OCI-LY7 (cell line): ENCODE measurements at regions not wholly inside any gene's neighbourhood (a gene's known extent, or its start where the extent isn't known, plus 50 kb on each side); places are given as distances from the start of the nearest gene placed in this dataset.

Source experiments
- BruUV-seq: library from RNA; stranded (reverse); fragments of 400-500 nt; replicated peaks from 2 replicates; lab custom pipeline; 2021; lab: Mats Ljungman, UMichigan
- CTCF ChIA-PET: fragments of 300-600 bp; sonication (Branson Sonifier 250); formaldehyde crosslinking; loops from one replicate; lab custom pipeline; 2022; ENCODE audit warnings: antibody characterized with exemption; ENCODE audit not compliant: unreplicated experiment; lab: Charles Lee
- POLR2A ChIA-PET: fragments of 300-600 bp; sonication (Branson Sonifier 250); formaldehyde crosslinking; loops from one replicate; lab custom pipeline; 2022; ENCODE audit warnings: antibody characterized with exemption; lab: Charles Lee
- DNase-seq: peaks from one replicate; pipeline ENCODE4 v3.0.0-alpha.2; 2015; ENCODE audit warnings: low spot score
- H2AFZ ChIP-seq: fragments of 200-600 bp; sonication (generic), shearing (Covaris generic); 2 replicates; pipeline ENCODE4 v1.6.1; 2014; ENCODE audit warnings: mild to moderate bottlenecking, antibody characterized with exemption, low read length, moderate library complexity
- H3K27ac ChIP-seq: fragments of 200-600 bp; sonication (generic); 2 replicates; pipeline ENCODE4 v1.5.1; 2014; ENCODE audit warnings: mixed run types, low read depth, mild to moderate bottlenecking, moderate library complexity, low read length, inconsistent platforms; ENCODE audit not compliant: poor library complexity, severe bottlenecking
- H3K36me3 ChIP-seq: fragments of 200-600 bp; sonication (generic); 2 replicates; pipeline ENCODE4 v1.6.1; 2014; ENCODE audit warnings: mild to moderate bottlenecking, antibody characterized with exemption, low read length, moderate library complexity, mixed read lengths; ENCODE audit not compliant: insufficient read depth
- H3K4me1 ChIP-seq: fragments of 200-600 bp; sonication (generic); 2 replicates; pipeline ENCODE4 v1.5.1; 2014; ENCODE audit warnings: mild to moderate bottlenecking, low read length; ENCODE audit not compliant: insufficient read depth, poor library complexity, severe bottlenecking
- H3K4me2 ChIP-seq: fragments of 200-600 bp; sonication (generic); 2 replicates; pipeline ENCODE4 v1.6.1; 2014; ENCODE audit warnings: mild to moderate bottlenecking, low read length
- H3K4me3 ChIP-seq: fragments of 200-600 bp; sonication (generic); 2 replicates; pipeline ENCODE4 v1.5.1; 2014; ENCODE audit warnings: mild to moderate bottlenecking, low read depth, low read length; ENCODE audit not compliant: poor library complexity, severe bottlenecking
- H3K79me2 ChIP-seq: fragments of 200-600 bp; sonication (generic); 2 replicates; pipeline ENCODE4 v1.6.1; 2016; ENCODE audit warnings: low read depth, mild to moderate bottlenecking, low read length, moderate library complexity, mixed read lengths; ENCODE audit not compliant: insufficient read depth
- H3K9me2 ChIP-seq: fragments of 200-600 bp; sonication (generic); 2 replicates; pipeline ENCODE4 v1.6.1; 2016; ENCODE audit warnings: mild to moderate bottlenecking, low read length, mixed read lengths; ENCODE audit not compliant: insufficient read depth
- H3K9me3 ChIP-seq: fragments of 200-600 bp; sonication (generic); 2 replicates; pipeline ENCODE4 v1.6.1; 2014; ENCODE audit warnings: mild to moderate bottlenecking, mixed run types, low read length, mixed read lengths
- H4K20me1 ChIP-seq: fragments of 200-600 bp; sonication (generic); 2 replicates; pipeline ENCODE4 v1.6.1; 2014; ENCODE audit warnings: mild to moderate bottlenecking, antibody characterized with exemption, low read length, moderate library complexity, mixed read lengths; ENCODE audit not compliant: insufficient read depth
- EZH2phosphoT487 ChIP-seq: fragments of 200-600 bp; sonication (generic); IDR thresholded peaks from 2 replicates; pipeline ENCODE4 v1.6.1; 2018; ENCODE audit warnings: low read depth, borderline replicate concordance, mild to moderate bottlenecking, mixed run types, antibody characterized with exemption, low read length, moderate library complexity, mixed read lengths
- intact Hi-C: fragments of 100-400 bp; cut with micrococcal nuclease; formaldehyde crosslinking; loops from one replicate; pipeline ENCODE4 v1.10.0; 2022; ENCODE audit not compliant: unreplicated experiment
- TF ChIP-seq, protein P1 (sequence below): fragments of 200-600 bp; sonication (generic); conservative IDR thresholded peaks from 2 replicates; pipeline ENCODE4 v1.5.1; 2014; ENCODE audit warnings: mild to moderate bottlenecking, antibody characterized with exemption, low read length, moderate library complexity, mixed read lengths

DNA sequence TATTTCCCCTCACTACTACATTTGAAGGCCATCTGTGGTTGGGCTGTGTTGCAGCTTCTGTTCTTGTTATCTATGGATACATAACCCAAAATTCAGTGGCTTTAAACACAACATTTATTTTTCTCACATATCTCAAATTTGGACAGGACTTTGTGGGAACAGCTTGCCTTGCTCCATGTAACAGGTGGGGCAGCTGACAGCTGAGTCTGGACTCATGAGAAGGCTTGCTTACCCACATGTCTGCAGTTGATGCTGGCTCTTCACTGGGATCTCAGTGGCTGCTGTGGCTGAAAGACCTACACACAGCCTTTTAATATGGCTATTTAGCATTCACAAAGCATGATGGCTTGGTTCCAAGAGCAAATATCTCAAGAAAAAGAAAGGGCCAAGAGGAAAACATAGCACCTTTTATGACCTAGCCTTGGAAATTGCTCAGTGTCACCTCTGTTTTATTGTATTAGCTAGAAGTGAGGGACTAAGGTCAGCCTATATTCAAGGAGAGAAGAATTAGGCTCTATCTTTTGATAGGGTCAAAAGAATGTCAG lies 296.8 kb upstream of the ZNF521 start:
- CTCF ChIA-PET = no interaction called here

DNA sequence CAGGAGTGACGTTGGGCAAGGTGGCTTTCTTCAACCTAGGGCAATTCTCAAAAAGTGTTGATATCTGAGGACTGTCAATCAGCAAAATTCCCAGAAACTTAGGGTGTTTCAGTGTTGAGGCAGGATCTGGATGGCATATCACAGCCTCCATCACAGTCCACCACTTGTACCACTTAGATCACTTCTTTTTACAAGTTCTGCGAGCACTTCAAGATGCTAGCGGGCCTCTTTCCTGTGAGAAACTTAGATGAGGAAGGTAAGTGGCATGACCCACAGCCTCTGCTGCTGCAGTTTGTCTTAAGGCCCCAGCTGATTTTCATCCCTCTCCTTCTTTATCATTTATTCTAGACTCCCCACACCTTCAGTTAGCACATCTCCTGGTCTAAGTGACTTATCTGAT lies 295.4 kb upstream of the ZNF521 start:
- Histone ChIP-seq H3K9me3 (no peaks in the 10 kb centered on the region), H3K27ac (no peak overlapping the region), H3K4me2 (no peak overlapping the region), H2AFZ (no peak overlapping the region), H3K4me1 (no peaks in the 10 kb centered on the region), H3K4me3 (no peak overlapping the region), H4K20me1 (no peaks in the 10 kb centered on the region), H3K9me2 (no peaks in the 10 kb centered on the region), H3K36me3 (no peaks in the 10 kb centered on the region), H3K79me2 (no peaks in the 10 kb centered on the region)
- TF ChIP-seq EZH2phosphoT487 = no peak
- TF ChIP-seq, protein P1, sequence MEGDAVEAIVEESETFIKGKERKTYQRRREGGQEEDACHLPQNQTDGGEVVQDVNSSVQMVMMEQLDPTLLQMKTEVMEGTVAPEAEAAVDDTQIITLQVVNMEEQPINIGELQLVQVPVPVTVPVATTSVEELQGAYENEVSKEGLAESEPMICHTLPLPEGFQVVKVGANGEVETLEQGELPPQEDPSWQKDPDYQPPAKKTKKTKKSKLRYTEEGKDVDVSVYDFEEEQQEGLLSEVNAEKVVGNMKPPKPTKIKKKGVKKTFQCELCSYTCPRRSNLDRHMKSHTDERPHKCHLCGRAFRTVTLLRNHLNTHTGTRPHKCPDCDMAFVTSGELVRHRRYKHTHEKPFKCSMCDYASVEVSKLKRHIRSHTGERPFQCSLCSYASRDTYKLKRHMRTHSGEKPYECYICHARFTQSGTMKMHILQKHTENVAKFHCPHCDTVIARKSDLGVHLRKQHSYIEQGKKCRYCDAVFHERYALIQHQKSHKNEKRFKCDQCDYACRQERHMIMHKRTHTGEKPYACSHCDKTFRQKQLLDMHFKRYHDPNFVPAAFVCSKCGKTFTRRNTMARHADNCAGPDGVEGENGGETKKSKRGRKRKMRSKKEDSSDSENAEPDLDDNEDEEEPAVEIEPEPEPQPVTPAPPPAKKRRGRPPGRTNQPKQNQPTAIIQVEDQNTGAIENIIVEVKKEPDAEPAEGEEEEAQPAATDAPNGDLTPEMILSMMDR = no peak
- intact Hi-C loops = no loop called here
- no TSS peak for BruUV-seq
- POLR2A ChIA-PET = no interaction called here
- DNase-seq = no peak
- CTCF ChIA-PET = no interaction called here

More for the DNA sequence above, 296.8 kb upstream of the ZNF521 start:
- Histone ChIP-seq H3K36me3 (no peaks in the 10 kb centered on the region), H3K9me2 (no peaks in the 10 kb centered on the region), H3K27ac (no peak overlapping the region), H2AFZ (no peak overlapping the region), H3K4me1 (no peaks in the 10 kb centered on the region), H3K9me3 (no peaks in the 10 kb centered on the region), H4K20me1 (no peaks in the 10 kb centered on the region), H3K4me3 (no peak overlapping the region), H3K79me2 (no peaks in the 10 kb centered on the region), H3K4me2 (no peak overlapping the region)
- no TSS peak for BruUV-seq
- TF ChIP-seq, protein P1 = no peak
- TF ChIP-seq EZH2phosphoT487 = no peak
- intact Hi-C loops = no loop called here
- DNase-seq = no peak
- POLR2A ChIA-PET = no interaction called here

DNA sequence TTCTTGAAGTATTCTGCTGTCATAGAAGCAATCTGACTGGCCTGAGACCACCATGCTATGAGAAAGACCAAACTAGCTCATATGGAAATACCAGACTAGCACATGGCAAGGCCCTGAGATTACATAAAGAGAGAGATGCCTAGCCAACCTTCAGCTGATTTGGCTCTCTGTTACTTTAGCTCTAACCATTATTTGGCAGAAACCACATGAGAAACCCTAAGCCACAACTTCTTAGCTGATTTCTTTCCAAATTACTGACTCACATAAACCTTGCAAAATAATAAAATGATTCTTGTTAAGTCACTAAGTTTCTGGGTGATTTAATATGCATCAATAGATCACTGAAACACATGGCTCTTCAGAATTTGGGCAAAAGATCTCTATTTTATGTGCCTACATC lies 295.0 kb upstream of the ZNF521 start:
- no peaks in the 10 kb centered on the region for H3K36me3 ChIP-seq
- no TSS peak for BruUV-seq
- no peaks in the 10 kb centered on the region for H4K20me1 ChIP-seq
- ChIA-PET CTCF (no interaction called here), POLR2A (no interaction called here)
- H3K27ac ChIP-seq = no peak overlapping the region
- no peak overlapping the region for H3K4me3 ChIP-seq
- no peaks in the 10 kb centered on the region for H3K9me2 ChIP-seq
- intact Hi-C loops = no loop called here
- no peak overlapping the region for H3K4me2 ChIP-seq
- no peaks in the 10 kb centered on the region for H3K9me3 ChIP-seq
- H3K79me2 ChIP-seq = no peaks in the 10 kb centered on the region
- no peak for TF ChIP-seq EZH2phosphoT487
- TF ChIP-seq, protein P1 = no peak
- H2AFZ ChIP-seq = no peak overlapping the region
- DNase-seq = no peak
- H3K4me1 ChIP-seq = no peaks in the 10 kb centered on the region
